H1 (cell line): ENCODE measurements at regions not wholly inside any gene's neighbourhood (a gene's known extent, or its start where the extent isn't known, plus 50 kb on each side); places are given as distances from the start of the nearest gene placed in this dataset.

Experiments used
- CTCF ChIA-PET: fragments of 300-600 bp; sonication (Branson Sonifier 250); formaldehyde crosslinking; loops from one replicate; lab custom pipeline; 2021; ENCODE audit not compliant: partially characterized antibody; lab: Charles Lee
- POLR2A ChIA-PET: fragments of 300-600 bp; sonication (Branson Sonifier 250); formaldehyde crosslinking; loops from one replicate; lab custom pipeline; 2021; ENCODE audit warnings: inconsistent platforms; ENCODE audit not compliant: partially characterized antibody; lab: Charles Lee
- DNase-seq, 2 experiments: peaks; one replicate each; pipeline versions ENCODE4 v3.0.0 to v3.0.0-alpha.2; 2010 to 2022; ENCODE audit warnings: low spot score in 2 of 2, low read depth in 1 of 2, mixed read lengths in 1 of 2
- FAIRE-seq: peaks from 2 replicates; lab custom pipeline; 2011; peaks lifted over from hg19 to GRCh38; lab: Jason Lieb, UNC
- H2AFZ ChIP-seq: 2 replicates; pipeline ENCODE4 v1.8.1; 2012; ENCODE audit warnings: low read length, inconsistent platforms
- H2AK5ac ChIP-seq: 2 replicates; pipeline ENCODE4 v1.6.1; 2013; ENCODE audit warnings: low read depth, low read length
- H2BK120ac ChIP-seq: replicated peaks from 2 replicates; pipeline ENCODE3; 2013; ENCODE audit warnings: low read depth, low read length, inconsistent platforms
- H2BK12ac ChIP-seq: 2 replicates; pipeline ENCODE4 v1.6.1; 2013; ENCODE audit warnings: low read depth, low read length
- H2BK15ac ChIP-seq: 2 replicates; pipeline ENCODE4 v1.6.1; 2013; ENCODE audit warnings: low read length
- H2BK20ac ChIP-seq: 2 replicates; pipeline ENCODE4 v1.6.1; 2013; ENCODE audit warnings: low read length
- H2BK5ac ChIP-seq: 2 replicates; pipeline ENCODE4 v1.6.1; 2013; ENCODE audit warnings: low read depth, low read length
- H3K14ac ChIP-seq: 2 replicates; pipeline ENCODE4 v1.6.1; 2013; ENCODE audit warnings: inconsistent platforms; ENCODE audit not compliant: insufficient read length
- H3K18ac ChIP-seq: 2 replicates; pipeline ENCODE4 v1.6.1; 2013; ENCODE audit warnings: low read length; ENCODE audit errors: extremely low read depth
- H3K23ac ChIP-seq: 2 replicates; pipeline ENCODE4 v1.6.1; 2013; ENCODE audit warnings: inconsistent platforms; ENCODE audit not compliant: insufficient read length
- H3K23me2 ChIP-seq: 2 replicates; pipeline ENCODE4 v1.6.1; 2013; ENCODE audit warnings: low read depth, low read length
- H3K27ac ChIP-seq: 2 replicates; pipeline ENCODE4 v1.6.1; 2011; ENCODE audit warnings: low read depth, low read length, inconsistent platforms
- H3K27me3 ChIP-seq, 4 experiments: replicated peaks in 1 of 4; 1 replicate in 1 of 4; 2 replicates in 3 of 4; pipeline versions ENCODE4 v1.6.1 to v1.8.1; 2011 to 2013; ENCODE audit warnings: low read length in 3 of 4, mild to moderate bottlenecking in 3 of 4, inconsistent platforms in 2 of 4, mixed read lengths in 2 of 4, moderate library complexity in 1 of 4; ENCODE audit not compliant: control insufficient read depth in 3 of 4, insufficient read depth in 3 of 4; ENCODE audit errors: extremely low read depth in 1 of 4
- H3K36me3 ChIP-seq, 4 experiments: 2 replicates each; pipeline versions ENCODE4 v1.6.1 to v1.8.1; 2011 to 2013; ENCODE audit warnings: mild to moderate bottlenecking in 4 of 4, low read length in 3 of 4, moderate library complexity in 2 of 4, control low read depth in 1 of 4, inconsistent platforms in 1 of 4; ENCODE audit not compliant: insufficient read depth in 4 of 4, control insufficient read depth in 2 of 4
- H3K4ac ChIP-seq: replicated peaks from 2 replicates; pipeline ENCODE3; 2013; ENCODE audit warnings: low read length, low read depth, mixed read lengths, inconsistent platforms; ENCODE audit not compliant: insufficient read length
- H3K4me1 ChIP-seq, 4 experiments: replicated peaks in 1 of 4; 1 replicate in 1 of 4; 2 replicates in 3 of 4; pipeline versions ENCODE4 v1.6.1 to v1.8.1; 2011 to 2013; ENCODE audit warnings: low read length in 3 of 4, inconsistent platforms in 2 of 4, mixed read lengths in 1 of 4; ENCODE audit not compliant: insufficient read depth in 4 of 4, control insufficient read depth in 3 of 4
- H3K4me2 ChIP-seq, 2 experiments: 2 replicates each; pipeline versions ENCODE4 v1.6.1 to v1.8.1; 2011 to 2013; ENCODE audit warnings: low read depth in 2 of 2, low read length in 2 of 2, control low read depth in 1 of 2, inconsistent platforms in 1 of 2, mild to moderate bottlenecking in 1 of 2; ENCODE audit not compliant: insufficient read depth in 1 of 2
- H3K4me3 ChIP-seq, 4 experiments: fragments of 200-600, 300-600 bp in 1 of 4; sonication (generic), shearing (Covaris generic), sonication (Bioruptor Twin) in 1 of 4; 2 replicates each; pipeline versions ENCODE4 v1.5.1 to v1.8.1; 2011 to 2016; ENCODE audit warnings: low read length in 4 of 4, low read depth in 3 of 4, control low read depth in 2 of 4, inconsistent platforms in 2 of 4, mild to moderate bottlenecking in 2 of 4, mixed read lengths in 1 of 4, moderate library complexity in 1 of 4; ENCODE audit not compliant: insufficient read depth in 2 of 4; ENCODE audit errors: extremely low read depth in 1 of 4
- H3K56ac ChIP-seq: replicated peaks from 2 replicates; pipeline ENCODE3; 2013; ENCODE audit warnings: low read depth, mild to moderate bottlenecking, mixed read lengths, low read length, inconsistent platforms; ENCODE audit not compliant: insufficient read length
- H3K79me1 ChIP-seq: 2 replicates; pipeline ENCODE4 v1.6.1; 2013; ENCODE audit warnings: low read depth, low read length, control low read depth
- H3K79me2 ChIP-seq, 2 experiments: 2 replicates each; pipeline versions ENCODE4 v1.6.1 to v1.8.1; 2012 to 2013; ENCODE audit warnings: low read length in 2 of 2, mild to moderate bottlenecking in 2 of 2, inconsistent platforms in 1 of 2; ENCODE audit not compliant: insufficient read depth in 2 of 2, control insufficient read depth in 1 of 2
- H3K9ac ChIP-seq, 4 experiments: replicated peaks in 1 of 4; 1 replicate in 1 of 4; 2 replicates in 3 of 4; pipeline versions ENCODE4 v1.6.1 to v1.8.1; 2011 to 2013; ENCODE audit warnings: low read depth in 3 of 4, low read length in 3 of 4, control low read depth in 2 of 4, mild to moderate bottlenecking in 2 of 4, moderate library complexity in 2 of 4, inconsistent platforms in 1 of 4; ENCODE audit errors: extremely low read depth in 1 of 4
- H3K9me3 ChIP-seq, 2 experiments: 2 replicates each; pipeline versions ENCODE4 v1.6.1 to v1.8.1; 2012 to 2013; ENCODE audit warnings: mild to moderate bottlenecking in 2 of 2, moderate library complexity in 2 of 2, control low read depth in 1 of 2, inconsistent platforms in 1 of 2, low read depth in 1 of 2, low read length in 1 of 2, mixed read lengths in 1 of 2; ENCODE audit not compliant: insufficient read depth in 2 of 2
- H4K20me1 ChIP-seq, 2 experiments: replicated peaks in 1 of 2; 2 replicates each; pipeline versions ENCODE3 to v1.8.1; 2011 to 2013; ENCODE audit warnings: inconsistent platforms in 2 of 2, low read length in 2 of 2, mild to moderate bottlenecking in 1 of 2; ENCODE audit not compliant: insufficient read depth in 2 of 2, control insufficient read depth in 1 of 2
- H4K5ac ChIP-seq: 2 replicates; pipeline ENCODE4 v1.6.1; 2013; ENCODE audit warnings: low read length, low read depth, mixed read lengths, inconsistent platforms; ENCODE audit not compliant: insufficient read length
- H4K8ac ChIP-seq: 2 replicates; pipeline ENCODE4 v1.8.0; 2013; ENCODE audit warnings: mild to moderate bottlenecking, moderate library complexity, low read length, inconsistent platforms; ENCODE audit not compliant: insufficient read depth; ENCODE audit errors: extremely low read depth
- H4K91ac ChIP-seq: replicated peaks from 2 replicates; pipeline ENCODE3; 2013; ENCODE audit warnings: low read length, mixed read lengths, inconsistent platforms; ENCODE audit not compliant: insufficient read length
- CBX5 ChIP-seq: fragments of 300-800, 300-1000 bp; sonication (generic); IDR thresholded peaks from 2 replicates; pipeline ENCODE4 v1.7.1; 2016; ENCODE audit warnings: antibody characterized with exemption, low read length, low read depth
- CEBPB ChIP-seq: IDR thresholded peaks from 2 replicates; pipeline ENCODE4 v1.6.1; 2012; ENCODE audit warnings: low read depth, low read length
- CTBP2 ChIP-seq: IDR thresholded peaks from 2 replicates; pipeline ENCODE4 v1.7.0; 2011; ENCODE audit warnings: borderline replicate concordance, mild to moderate bottlenecking, moderate library complexity, mixed read lengths, low read length; ENCODE audit not compliant: insufficient read depth, insufficient read length
- EP300 ChIP-seq, 2 experiments: IDR thresholded peaks; 1 replicate in 1 of 2; 2 replicates in 1 of 2; pipeline ENCODE4 v1.6.1; 2011 to 2012; ENCODE audit warnings: low read depth in 2 of 2, low read length in 2 of 2, mild to moderate bottlenecking in 2 of 2, borderline replicate concordance in 1 of 2, inconsistent platforms in 1 of 2, moderate library complexity in 1 of 2
- KDM1A ChIP-seq: fragments of 200-600, 300-600 bp; sonication (generic); IDR thresholded peaks from 2 replicates; pipeline ENCODE4 v1.7.1; 2016; ENCODE audit warnings: mild to moderate bottlenecking, low read length, borderline replicate concordance
- SIRT6 ChIP-seq: IDR thresholded peaks from one replicate; pipeline ENCODE4 v1.7.1; 2012; ENCODE audit warnings: low read length, inconsistent platforms
- SP1 ChIP-seq: IDR thresholded peaks from 2 replicates; pipeline ENCODE4 v1.6.1; 2011; ENCODE audit warnings: low read depth, low read length
- TCF12 ChIP-seq: IDR thresholded peaks from 2 replicates; pipeline ENCODE4 v1.6.1; 2011; ENCODE audit warnings: low read depth, mild to moderate bottlenecking, low read length
- WGBS, 2 experiments: shearing (Covaris generic) in 1 of 2; methylation state at CpG; one replicate each; pipeline versions ENCODE4 v1.1.6 to v1.1.7; 2013 to 2015; ENCODE audit warnings: low lambda C conversion rate in 2 of 2, mixed read lengths in 2 of 2, inconsistent platforms in 1 of 2, low coverage in 1 of 2, missing lambda C conversion rate in 1 of 2; ENCODE audit not compliant: insufficient replicate concordance in 2 of 2, insufficient coverage in 1 of 2, insufficient read length in 1 of 2; ENCODE audit errors: extremely low coverage in 1 of 2, missing lambda C conversion rate in 1 of 2; 5-methylcytosine and 5-hydroxymethylcytosine counted together
- TF ChIP-seq, protein P1 (sequence below): IDR thresholded peaks from 2 replicates; pipeline ENCODE4 v1.6.1; 2012; ENCODE audit warnings: inconsistent platforms
- TF ChIP-seq, protein P2 (sequence below), 3 experiments: IDR thresholded peaks; 1 replicate in 2 of 3; 2 replicates in 1 of 3; pipeline versions ENCODE4 v1.5.1 to v1.6.1; 2011; ENCODE audit warnings: low read length in 3 of 3, mild to moderate bottlenecking in 3 of 3, inconsistent platforms in 2 of 3, low read depth in 1 of 3, moderate library complexity in 1 of 3; ENCODE audit not compliant: insufficient read depth in 1 of 3; ENCODE audit errors: control extremely low read depth in 1 of 3

DNA sequence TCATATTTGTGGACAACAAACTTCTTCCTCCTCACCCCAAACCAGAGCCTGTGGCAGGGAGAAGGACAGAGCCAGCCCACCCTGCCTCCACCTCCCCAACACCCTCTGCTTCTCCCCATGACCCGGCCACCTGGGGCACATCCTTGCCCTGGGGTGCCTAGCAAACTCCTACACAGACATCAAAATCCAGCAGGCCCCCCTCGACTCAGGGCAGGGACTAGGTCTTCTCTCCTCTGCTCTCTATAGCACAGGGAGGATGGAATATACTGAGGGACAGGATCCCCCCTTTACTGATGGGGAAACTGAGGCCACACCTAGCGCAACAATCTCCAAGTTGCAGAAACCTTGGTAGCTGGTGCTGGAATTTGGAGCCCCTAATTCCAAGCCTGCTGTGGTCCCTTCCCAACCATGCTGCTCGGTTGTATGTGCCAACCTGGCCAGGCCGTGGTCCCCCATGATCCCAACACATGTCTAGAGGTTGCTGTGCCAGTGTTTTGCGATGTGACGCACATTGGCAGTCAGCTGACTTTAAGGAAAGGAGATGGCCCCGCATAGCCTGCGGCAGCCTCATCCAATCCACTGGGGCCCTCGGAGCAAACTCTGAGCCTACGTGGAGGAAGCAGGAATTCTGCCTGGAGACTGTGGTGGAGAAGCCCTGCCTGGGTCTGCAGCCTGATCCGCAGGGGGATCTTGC, 53.9 kb upstream of the ADRA2C start:
- ChIA-PET CTCF (interaction anchor here (1.1 to 2.0 kb wide), 6 partner anchors 29 to 71 kb away, joined by 3 to 6 read pairs (median 4); no protein-coding TSS in a partner anchor), POLR2A (no interaction called here)
- Histone ChIP-seq H2AK5ac (no peak overlapping the region), H3K4me3 (no peak overlapping the region), H3K4me2 (no peak overlapping the region), H2AFZ (no peak overlapping the region), H2BK120ac (no peak overlapping the region), H3K4me1 (no peaks in the 10 kb centered on the region; a peak in 1 of 7 replicates), H2BK15ac (no peak overlapping the region), H3K23ac (no peak overlapping the region), H3K23me2 (peaks cover 9% of the 10 kb centered on the region; the same call in 1 of the 2 replicates), H4K91ac (no peak overlapping the region), H4K8ac (no peak overlapping the region; the same call in 1 of the 2 replicates), H3K9me3 (no peaks in the 10 kb centered on the region), H3K27me3 (no peaks in the 10 kb centered on the region; a peak in 1 of 7 replicates), H3K36me3 (no peaks in the 10 kb centered on the region), H4K20me1 (peaks cover 0 to 9% of the 10 kb centered on the region in 2 experiments), H2BK5ac (no peak overlapping the region; the same call in 1 of the 2 replicates), H4K5ac (no peak overlapping the region), H3K4ac (no peak overlapping the region), H3K9ac (no peak overlapping the region), H2BK12ac (no peak overlapping the region), H3K14ac (no peak overlapping the region), H2BK20ac (no peak overlapping the region), H3K56ac (no peak overlapping the region), H3K18ac (no peak overlapping the region), H3K27ac (no peak overlapping the region), H3K79me2 (no peaks in the 10 kb centered on the region), H3K79me1 (no peaks in the 10 kb centered on the region)
- WGBS, 2 experiments: 88% methylated on average over 10 of the region's 12 CpGs; no CpG with 5 or more reads in 1 of the 2 experiments
- DNase-seq (no peak), FAIRE-seq (no peak)
- TF ChIP-seq SIRT6 (no peak), KDM1A (no peak), CBX5 (no peak), CTBP2 (no peak), SP1 (no peak), TCF12 (no peak), CEBPB (no peak), EP300 (IDR thresholded peaks at IDR 0.05; ENCODE audit: borderline replicate concordance in 1 of 2, low read depth in 2 of 2, low read length in 2 of 2) (no peak)
- TF ChIP-seq, protein P1, sequence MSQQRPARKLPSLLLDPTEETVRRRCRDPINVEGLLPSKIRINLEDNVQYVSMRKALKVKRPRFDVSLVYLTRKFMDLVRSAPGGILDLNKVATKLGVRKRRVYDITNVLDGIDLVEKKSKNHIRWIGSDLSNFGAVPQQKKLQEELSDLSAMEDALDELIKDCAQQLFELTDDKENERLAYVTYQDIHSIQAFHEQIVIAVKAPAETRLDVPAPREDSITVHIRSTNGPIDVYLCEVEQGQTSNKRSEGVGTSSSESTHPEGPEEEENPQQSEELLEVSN: no peak
- TF ChIP-seq, protein P2, sequence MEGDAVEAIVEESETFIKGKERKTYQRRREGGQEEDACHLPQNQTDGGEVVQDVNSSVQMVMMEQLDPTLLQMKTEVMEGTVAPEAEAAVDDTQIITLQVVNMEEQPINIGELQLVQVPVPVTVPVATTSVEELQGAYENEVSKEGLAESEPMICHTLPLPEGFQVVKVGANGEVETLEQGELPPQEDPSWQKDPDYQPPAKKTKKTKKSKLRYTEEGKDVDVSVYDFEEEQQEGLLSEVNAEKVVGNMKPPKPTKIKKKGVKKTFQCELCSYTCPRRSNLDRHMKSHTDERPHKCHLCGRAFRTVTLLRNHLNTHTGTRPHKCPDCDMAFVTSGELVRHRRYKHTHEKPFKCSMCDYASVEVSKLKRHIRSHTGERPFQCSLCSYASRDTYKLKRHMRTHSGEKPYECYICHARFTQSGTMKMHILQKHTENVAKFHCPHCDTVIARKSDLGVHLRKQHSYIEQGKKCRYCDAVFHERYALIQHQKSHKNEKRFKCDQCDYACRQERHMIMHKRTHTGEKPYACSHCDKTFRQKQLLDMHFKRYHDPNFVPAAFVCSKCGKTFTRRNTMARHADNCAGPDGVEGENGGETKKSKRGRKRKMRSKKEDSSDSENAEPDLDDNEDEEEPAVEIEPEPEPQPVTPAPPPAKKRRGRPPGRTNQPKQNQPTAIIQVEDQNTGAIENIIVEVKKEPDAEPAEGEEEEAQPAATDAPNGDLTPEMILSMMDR (IDR thresholded peaks at IDR 0.05; ENCODE audit: control extremely low read depth in 1 of 3, insufficient read depth in 1 of 3, low read depth in 1 of 3, low read length in 3 of 3): no peak
